Astrocyte (in vitro differentiated cells and primary cell): ENCODE measurements at regions not wholly inside any gene's neighbourhood (a gene's known extent, or its start where the extent isn't known, plus 50 kb on each side); places are given as distances from the start of the nearest gene placed in this dataset.

ENCODE experiments used
- DNase-seq: peaks from one replicate; pipeline ENCODE4 v3.0.0-alpha.2; 2010; ENCODE audit warnings: low read depth
- FAIRE-seq: peaks from 2 replicates; lab custom pipeline; 2011; peaks lifted over from hg19 to GRCh38; lab: Jason Lieb, UNC
- H2AFZ ChIP-seq: 2 replicates; pipeline ENCODE4 v1.6.0; 2012; ENCODE audit warnings: low read depth, low read length, inconsistent platforms
- H3K27ac ChIP-seq: 2 replicates; pipeline ENCODE4 v1.5.1; 2011; ENCODE audit warnings: low read depth, low read length, inconsistent platforms
- H3K27me3 ChIP-seq: 2 replicates; pipeline ENCODE4 v1.6.0; 2011; ENCODE audit warnings: low read length, inconsistent platforms; ENCODE audit not compliant: insufficient read depth
- H3K36me3 ChIP-seq: 2 replicates; pipeline ENCODE4 v1.5.1; 2011; ENCODE audit warnings: low read length, inconsistent platforms; ENCODE audit not compliant: insufficient read depth
- H3K4me1 ChIP-seq: 2 replicates; pipeline ENCODE4 v1.5.1; 2011; ENCODE audit warnings: low read length, inconsistent platforms; ENCODE audit not compliant: insufficient read depth
- H3K4me2 ChIP-seq: 2 replicates; pipeline ENCODE4 v1.6.0; 2012; ENCODE audit warnings: low read length, inconsistent platforms
- H3K4me3 ChIP-seq: 2 replicates; pipeline ENCODE4 v1.5.1; 2011; ENCODE audit warnings: low read depth, mild to moderate bottlenecking, low read length, inconsistent platforms; ENCODE audit not compliant: insufficient read depth
- H3K79me2 ChIP-seq: 2 replicates; pipeline ENCODE4 v1.6.0; 2012; ENCODE audit warnings: mild to moderate bottlenecking, low read length, inconsistent platforms; ENCODE audit not compliant: insufficient read depth
- H3K9ac ChIP-seq: 2 replicates; pipeline ENCODE4 v1.6.0; 2012; ENCODE audit warnings: mild to moderate bottlenecking, low read length, inconsistent platforms
- H3K9me3 ChIP-seq: 2 replicates; pipeline ENCODE4 v1.5.1; 2012; ENCODE audit warnings: low read depth, mild to moderate bottlenecking, low read length, inconsistent platforms; ENCODE audit not compliant: insufficient read depth
- H4K20me1 ChIP-seq: 2 replicates; pipeline ENCODE4 v1.6.0; 2012; ENCODE audit warnings: low read length, inconsistent platforms; ENCODE audit not compliant: insufficient read depth
- H3K27ac Mint-ChIP-seq: one replicate; pipeline ENCODE4 v1.8.0; 2021; ENCODE audit warnings: mild to moderate bottlenecking, mixed read lengths; ENCODE audit not compliant: unreplicated experiment
- H3K27me3 Mint-ChIP-seq: one replicate; pipeline ENCODE4 v1.8.0; 2021; ENCODE audit warnings: low read depth, mixed read lengths; ENCODE audit not compliant: unreplicated experiment
- H3K36me3 Mint-ChIP-seq: one replicate; pipeline ENCODE4 v1.8.0; 2021; ENCODE audit warnings: low read depth, mixed read lengths; ENCODE audit not compliant: unreplicated experiment
- H3K4me1 Mint-ChIP-seq: one replicate; pipeline ENCODE4 v1.8.0; 2021; ENCODE audit warnings: low read depth, mixed read lengths; ENCODE audit not compliant: unreplicated experiment
- H3K4me3 Mint-ChIP-seq: one replicate; pipeline ENCODE4 v1.8.0; 2021; ENCODE audit warnings: mild to moderate bottlenecking, moderate library complexity, mixed read lengths; ENCODE audit not compliant: unreplicated experiment
- H3K9me3 Mint-ChIP-seq: one replicate; pipeline ENCODE4 v1.8.0; 2021; ENCODE audit warnings: mild to moderate bottlenecking, mixed read lengths; ENCODE audit not compliant: unreplicated experiment
- CTCF ChIP-seq: IDR thresholded peaks from 2 replicates; pipeline ENCODE4 v1.5.1; 2011; ENCODE audit warnings: low read depth, mild to moderate bottlenecking, inconsistent platforms, low read length, moderate library complexity; ENCODE audit not compliant: insufficient read depth
- EZH2 ChIP-seq: IDR thresholded peaks from 2 replicates; pipeline ENCODE4 v1.6.1; 2012; ENCODE audit warnings: mild to moderate bottlenecking, low read length, inconsistent platforms; ENCODE audit not compliant: insufficient read depth

DNA sequence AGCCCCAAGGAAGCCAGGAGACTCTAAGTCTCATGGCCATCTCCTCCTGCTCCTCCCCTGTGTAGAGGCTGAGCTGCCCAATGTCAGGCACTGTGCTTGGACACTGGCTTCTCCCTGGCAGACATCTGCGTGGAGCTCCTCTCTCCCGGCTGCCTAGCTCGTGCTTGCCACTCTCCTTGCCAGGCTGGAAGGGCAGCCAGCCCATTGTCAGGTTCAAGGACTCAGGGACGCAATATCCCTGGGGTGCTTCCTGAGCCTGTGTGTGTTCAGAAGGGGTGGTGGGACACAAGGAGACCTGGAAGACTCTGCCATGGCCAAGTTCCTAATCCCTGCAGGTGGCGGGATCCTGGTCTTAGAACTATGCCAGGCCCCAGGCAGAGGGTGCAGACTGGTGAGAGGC, 65.4 kb upstream of the PARP1 start:
- no peaks in the 10 kb centered on the region for H3K79me2 ChIP-seq
- H3K36me3 Mint-ChIP-seq: no peaks in the 10 kb centered on the region
- DNase-seq (no peak), FAIRE-seq (no peak)
- H3K27ac ChIP-seq: no peak overlapping the region
- H3K27ac Mint-ChIP-seq: no peak overlapping the region
- no peak overlapping the region for H3K9ac ChIP-seq
- peaks cover 25% of the 10 kb centered on the region for H3K27me3 Mint-ChIP-seq
- H3K4me1 Mint-ChIP-seq: no peaks in the 10 kb centered on the region
- H4K20me1 ChIP-seq: no peaks in the 10 kb centered on the region
- no peaks in the 10 kb centered on the region for H3K4me1 ChIP-seq
- no peaks in the 10 kb centered on the region for H3K9me3 ChIP-seq
- H3K36me3 ChIP-seq: no peaks in the 10 kb centered on the region
- no peak overlapping the region for H3K4me2 ChIP-seq
- peaks cover 13% of the 10 kb centered on the region for H3K27me3 ChIP-seq
- no peak overlapping the region for H3K4me3 Mint-ChIP-seq
- H2AFZ ChIP-seq: no peak overlapping the region
- no peaks in the 10 kb centered on the region for H3K9me3 Mint-ChIP-seq
- TF ChIP-seq CTCF (no peak), EZH2 (no peak)
- no peak overlapping the region for H3K4me3 ChIP-seq

DNA sequence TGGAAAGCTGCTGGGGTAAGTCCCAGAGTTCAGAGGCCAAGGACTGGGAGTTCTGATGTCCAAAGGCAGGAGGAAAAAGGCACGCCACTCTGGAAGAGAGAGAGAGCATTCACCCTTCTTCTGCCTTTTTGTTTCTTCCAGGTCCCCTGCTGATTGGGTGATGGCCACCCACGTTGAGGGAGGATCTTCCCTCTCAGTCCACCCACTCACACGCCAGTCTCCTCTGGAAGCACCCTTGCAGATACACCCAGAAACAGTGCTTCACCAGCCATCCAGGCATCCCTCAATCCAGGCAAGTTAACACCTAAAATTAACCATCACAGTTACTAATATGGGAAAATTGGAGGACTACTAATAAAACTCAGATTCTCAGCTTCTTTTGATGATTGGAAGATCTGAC, 66.1 kb upstream of the PARP1 start:
- H3K4me1 ChIP-seq: no peaks in the 10 kb centered on the region
- Mint-ChIP-seq H3K4me1 (no peaks in the 10 kb centered on the region), H3K4me3 (no peak overlapping the region), H3K27me3 (peaks cover 25% of the 10 kb centered on the region), H3K9me3 (no peaks in the 10 kb centered on the region), H3K27ac (no peak overlapping the region), H3K36me3 (no peaks in the 10 kb centered on the region)
- FAIRE-seq: no peak
- no peaks in the 10 kb centered on the region for H4K20me1 ChIP-seq
- no peaks in the 10 kb centered on the region for H3K36me3 ChIP-seq
- no peaks in the 10 kb centered on the region for H3K9me3 ChIP-seq
- H3K4me2 ChIP-seq: no peak overlapping the region
- H3K27me3 ChIP-seq: peaks cover 15% of the 10 kb centered on the region
- no peak for TF ChIP-seq EZH2
- no peak for TF ChIP-seq CTCF
- no peak overlapping the region for H3K4me3 ChIP-seq
- H2AFZ ChIP-seq: no peak overlapping the region
- no peak for DNase-seq
- no peak overlapping the region for H3K27ac ChIP-seq
- no peak overlapping the region for H3K9ac ChIP-seq
- no peaks in the 10 kb centered on the region for H3K79me2 ChIP-seq

GRCh38 chr1:226474443-226475141, 66.7 kb upstream of the PARP1 start:
- Mint-ChIP-seq H3K4me1 (no peaks in the 10 kb centered on the region), H3K27ac (no peak overlapping the region), H3K4me3 (no peak overlapping the region), H3K27me3 (peaks cover 25% of the 10 kb centered on the region), H3K36me3 (no peaks in the 10 kb centered on the region), H3K9me3 (no peaks in the 10 kb centered on the region)
- no peak overlapping the region for H3K9ac ChIP-seq
- no peak for TF ChIP-seq EZH2
- no peaks in the 10 kb centered on the region for H3K9me3 ChIP-seq
- H3K4me3 ChIP-seq: no peak overlapping the region
- H3K79me2 ChIP-seq: no peaks in the 10 kb centered on the region
- H4K20me1 ChIP-seq: no peaks in the 10 kb centered on the region
- DNase-seq (no peak), FAIRE-seq (no peak)
- H3K4me1 ChIP-seq: no peaks in the 10 kb centered on the region
- peaks cover 15% of the 10 kb centered on the region for H3K27me3 ChIP-seq
- no peaks in the 10 kb centered on the region for H3K36me3 ChIP-seq
- no peak overlapping the region for H3K27ac ChIP-seq
- no peak overlapping the region for H2AFZ ChIP-seq
- H3K4me2 ChIP-seq: no peak overlapping the region
